Keratinocyte (primary cell): ENCODE measurements at regions not wholly inside any gene's neighbourhood (a gene's known extent, or its start where the extent isn't known, plus 50 kb on each side); places are given as distances from the start of the nearest gene placed in this dataset.

Experiments used
- DNase-seq: peaks from one replicate; pipeline ENCODE4 v3.0.0-alpha.2; 2011; ENCODE audit warnings: low read depth, missing footprints, low spot score
- FAIRE-seq: peaks from 2 replicates; lab custom pipeline; 2011; peaks lifted over from hg19 to GRCh38; lab: Jason Lieb, UNC
- H2AFZ ChIP-seq: 2 replicates; pipeline ENCODE4 v1.6.0; 2012; ENCODE audit warnings: low read length, control low read depth, inconsistent platforms; ENCODE audit not compliant: control insufficient read depth
- H3K27ac ChIP-seq: 2 replicates; pipeline ENCODE4 v1.5.1; 2011; ENCODE audit warnings: low read length; ENCODE audit not compliant: control insufficient read depth, insufficient read depth
- H3K27me3 ChIP-seq: 3 replicates; pipeline ENCODE4 v1.6.0; 2011; ENCODE audit warnings: low read length; ENCODE audit not compliant: control insufficient read depth, insufficient read depth; ENCODE audit errors: extremely low read depth
- H3K36me3 ChIP-seq, 2 experiments: 2 replicates in 1 of 2; 3 replicates in 1 of 2; pipeline ENCODE4 v1.5.1; 2011; ENCODE audit warnings: low read length in 2 of 2, mild to moderate bottlenecking in 1 of 2; ENCODE audit not compliant: control insufficient read depth in 2 of 2, insufficient read depth in 2 of 2; ENCODE audit errors: extremely low read depth in 1 of 2
- H3K4me1 ChIP-seq: 3 replicates; pipeline ENCODE4 v1.5.1; 2011; ENCODE audit warnings: low read length; ENCODE audit not compliant: control insufficient read depth, insufficient read depth; ENCODE audit errors: extremely low read depth
- H3K4me2 ChIP-seq: 3 replicates; pipeline ENCODE4 v1.6.0; 2011; ENCODE audit warnings: low read depth, low read length; ENCODE audit not compliant: control insufficient read depth, insufficient read depth; ENCODE audit errors: extremely low read depth
- H3K4me3 ChIP-seq, 3 experiments: fragments of 200-600 bp in 1 of 3; sonication (generic) in 1 of 3; 2 replicates in 2 of 3; 3 replicates in 1 of 3; pipeline ENCODE4 v1.5.1; 2011 to 2016; ENCODE audit warnings: low read length in 3 of 3, mild to moderate bottlenecking in 3 of 3, control low read depth in 2 of 3, inconsistent platforms in 1 of 3, low read depth in 1 of 3, mixed read lengths in 1 of 3, mixed run types in 1 of 3, moderate library complexity in 1 of 3; ENCODE audit not compliant: control insufficient read depth in 2 of 3, insufficient read depth in 2 of 3; ENCODE audit errors: extremely low read depth in 1 of 3
- H3K79me2 ChIP-seq: 2 replicates; pipeline ENCODE4 v1.6.0; 2012; ENCODE audit warnings: low read length; ENCODE audit not compliant: control insufficient read depth, insufficient read depth
- H3K9ac ChIP-seq: 3 replicates; pipeline ENCODE4 v1.6.0; 2011; ENCODE audit warnings: low read length; ENCODE audit not compliant: control insufficient read depth, insufficient read depth; ENCODE audit errors: extremely low read depth
- H3K9me1 ChIP-seq: 3 replicates; pipeline ENCODE4 v1.6.0; 2011; ENCODE audit warnings: low read length; ENCODE audit not compliant: control insufficient read depth, insufficient read depth; ENCODE audit errors: extremely low read depth
- H3K9me3 ChIP-seq: 2 replicates; pipeline ENCODE4 v1.5.1; 2012; ENCODE audit warnings: low read depth, low read length; ENCODE audit not compliant: control insufficient read depth
- H4K20me1 ChIP-seq: 3 replicates; pipeline ENCODE4 v1.6.0; 2011; ENCODE audit warnings: low read length; ENCODE audit not compliant: control insufficient read depth, insufficient read depth; ENCODE audit errors: extremely low read depth
- CTCF ChIP-seq, 3 experiments: IDR thresholded peaks in 1 of 3; conservative IDR thresholded peaks in 1 of 3; optimal IDR thresholded peaks in 1 of 3; 2 replicates in 2 of 3; 3 replicates in 1 of 3; pipeline versions ENCODE3 to v1.5.1; 2011; ENCODE audit warnings: low read length in 3 of 3, mild to moderate bottlenecking in 3 of 3, moderate library complexity in 2 of 3, control low read depth in 1 of 3, inconsistent platforms in 1 of 3; ENCODE audit not compliant: insufficient read depth in 2 of 3; ENCODE audit errors: extremely low read depth in 1 of 3
- EZH2 ChIP-seq: IDR thresholded peaks from one replicate; pipeline ENCODE4 v1.6.1; 2012; ENCODE audit warnings: inconsistent platforms, mild to moderate bottlenecking, low read length, moderate library complexity
- dilution Hi-C: fragments of 300-500 bp; cut with MboI; formaldehyde crosslinking; loops from one replicate; pipeline ENCODE4 v1.7.0; 2020; ENCODE audit warnings: low sequenced_read_pairs; ENCODE audit not compliant: extremely low pct_ligation_motif_present

GRCh38 chr12:85509081-85509856, 229.2 kb downstream of the ALX1 start:
- H3K27me3 ChIP-seq: no peaks in the 10 kb centered on the region
- DNase-seq: no peak
- H3K36me3 ChIP-seq: no peaks in the 10 kb centered on the region
- FAIRE-seq: no peak
- dilution Hi-C loops: no loop called here
- H3K4me2 ChIP-seq: no peak overlapping the region
- H3K4me1 ChIP-seq: no peaks in the 10 kb centered on the region
- H3K27ac ChIP-seq: no peak overlapping the region
- H2AFZ ChIP-seq: no peak overlapping the region
- no peaks in the 10 kb centered on the region for H3K9me3 ChIP-seq
- TF ChIP-seq EZH2 (no peak), CTCF (optimal IDR thresholded peaks at IDR 0.05 in 1 of 3, IDR thresholded peaks at IDR 0.05 in 1 of 3, conservative IDR thresholded peaks at IDR 0.05 in 1 of 3; ENCODE audit: extremely low read depth in 1 of 3, insufficient read depth in 2 of 3, low read length in 3 of 3) (no peak)
- H4K20me1 ChIP-seq: no peaks in the 10 kb centered on the region
- no peaks in the 10 kb centered on the region for H3K9me1 ChIP-seq
- no peaks in the 10 kb centered on the region for H3K79me2 ChIP-seq
- no peak overlapping the region for H3K4me3 ChIP-seq
- H3K9ac ChIP-seq: no peak overlapping the region

GRCh38 chr12:85509857-85510256, 229.8 kb downstream of the ALX1 start:
- Histone ChIP-seq H3K4me2 (no peak overlapping the region), H3K9me1 (no peaks in the 10 kb centered on the region), H3K27ac (no peak overlapping the region), H3K4me1 (no peaks in the 10 kb centered on the region), H4K20me1 (no peaks in the 10 kb centered on the region), H3K4me3 (no peak overlapping the region), H3K79me2 (no peaks in the 10 kb centered on the region), H3K36me3 (no peaks in the 10 kb centered on the region), H2AFZ (no peak overlapping the region), H3K9me3 (no peaks in the 10 kb centered on the region), H3K27me3 (no peaks in the 10 kb centered on the region), H3K9ac (no peak overlapping the region)
- TF ChIP-seq EZH2 (no peak), CTCF (optimal IDR thresholded peaks at IDR 0.05 in 1 of 3, IDR thresholded peaks at IDR 0.05 in 1 of 3, conservative IDR thresholded peaks at IDR 0.05 in 1 of 3; ENCODE audit: extremely low read depth in 1 of 3, insufficient read depth in 2 of 3, low read length in 3 of 3) (no peak)
- FAIRE-seq (no peak), DNase-seq (no peak)
- dilution Hi-C loops: no loop called here
